ENCODE measurements at regions not wholly inside any gene's neighbourhood (a gene's known extent, or its start where the extent isn't known, plus 50 kb on each side); places are given as distances from the start of the nearest gene placed in this dataset.

GRCh38 chr11:95465887-95466286, 234.9 kb upstream of the SESN3 start:
- TF ChIP-seq ARNTL (CRISPR knock-in tag; IDR thresholded peaks at IDR 0.05; ENCODE audit: borderline replicate concordance, low read depth) (no peak), ZFP30 (CRISPR knock-in tag; IDR thresholded peaks at IDR 0.05) (no peak)

Measured in SK-N-SH treated with all-trans-retinoic acid at 6 μM for 48 hours (cell line).